Lower leg skin (tissue), 3 donors: ENCODE measurements at regions not wholly inside any gene's neighbourhood (a gene's known extent, or its start where the extent isn't known, plus 50 kb on each side); places are given as distances from the start of the nearest gene placed in this dataset.

Experiments
- POLR2A ChIP-seq, 2 donors: fragments of 450-650 bp; IDR thresholded peaks; one replicate each; pipeline ENCODE4 v1.6.1; 2016 to 2017; ENCODE audit warnings: antibody characterized with exemption in 2 of 2, mild to moderate bottlenecking in 1 of 2, moderate library complexity in 1 of 2
- TF ChIP-seq, protein P1 (sequence below), 3 donors: fragments of 450-650 bp; IDR thresholded peaks; one replicate each; pipeline ENCODE4 v1.5.1; 2016; ENCODE audit warnings: antibody characterized with exemption in 3 of 3, mild to moderate bottlenecking in 3 of 3, moderate library complexity in 2 of 3

DNA sequence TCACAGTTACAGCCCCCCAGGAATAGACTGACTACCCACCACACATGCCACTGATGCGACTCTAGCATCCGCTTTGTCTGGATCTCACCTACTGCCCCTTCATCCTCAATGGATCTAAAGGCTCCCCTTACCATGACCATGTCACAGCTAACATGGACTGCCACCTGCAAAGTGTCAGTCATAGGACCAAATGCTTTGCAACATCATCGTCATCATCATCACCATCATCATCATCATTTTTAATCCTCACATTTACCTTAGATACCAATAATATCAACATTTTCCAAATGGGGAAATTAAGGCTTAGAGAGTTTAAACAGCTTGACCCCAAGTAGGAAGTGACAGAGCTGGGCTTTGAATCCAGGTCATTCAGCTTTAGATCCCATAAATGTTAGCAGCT lies 60.1 kb upstream of the NEDD4L start:
- TF ChIP-seq POLR2A (IDR thresholded peaks at IDR 0.05): no peak
- TF ChIP-seq, protein P1, sequence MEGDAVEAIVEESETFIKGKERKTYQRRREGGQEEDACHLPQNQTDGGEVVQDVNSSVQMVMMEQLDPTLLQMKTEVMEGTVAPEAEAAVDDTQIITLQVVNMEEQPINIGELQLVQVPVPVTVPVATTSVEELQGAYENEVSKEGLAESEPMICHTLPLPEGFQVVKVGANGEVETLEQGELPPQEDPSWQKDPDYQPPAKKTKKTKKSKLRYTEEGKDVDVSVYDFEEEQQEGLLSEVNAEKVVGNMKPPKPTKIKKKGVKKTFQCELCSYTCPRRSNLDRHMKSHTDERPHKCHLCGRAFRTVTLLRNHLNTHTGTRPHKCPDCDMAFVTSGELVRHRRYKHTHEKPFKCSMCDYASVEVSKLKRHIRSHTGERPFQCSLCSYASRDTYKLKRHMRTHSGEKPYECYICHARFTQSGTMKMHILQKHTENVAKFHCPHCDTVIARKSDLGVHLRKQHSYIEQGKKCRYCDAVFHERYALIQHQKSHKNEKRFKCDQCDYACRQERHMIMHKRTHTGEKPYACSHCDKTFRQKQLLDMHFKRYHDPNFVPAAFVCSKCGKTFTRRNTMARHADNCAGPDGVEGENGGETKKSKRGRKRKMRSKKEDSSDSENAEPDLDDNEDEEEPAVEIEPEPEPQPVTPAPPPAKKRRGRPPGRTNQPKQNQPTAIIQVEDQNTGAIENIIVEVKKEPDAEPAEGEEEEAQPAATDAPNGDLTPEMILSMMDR (IDR thresholded peaks at IDR 0.05): no peak
